HUDEP-2 (cell line): ENCODE measurements at regions not wholly inside any gene's neighbourhood (a gene's known extent, or its start where the extent isn't known, plus 50 kb on each side); places are given as distances from the start of the nearest gene placed in this dataset.
"Not testable (repeated sequence)": the region's sequence is repeated elsewhere in the genome, so short reads cannot be mapped to it uniquely, and the experiment has no call there.

ENCODE experiments used
- DNase-seq, 76 experiments: peaks; one replicate each; lab custom pipeline; 2025; ENCODE audit not compliant: unreplicated experiment in 76 of 76; lab: John Stamatoyannopoulos, UW

DNA sequence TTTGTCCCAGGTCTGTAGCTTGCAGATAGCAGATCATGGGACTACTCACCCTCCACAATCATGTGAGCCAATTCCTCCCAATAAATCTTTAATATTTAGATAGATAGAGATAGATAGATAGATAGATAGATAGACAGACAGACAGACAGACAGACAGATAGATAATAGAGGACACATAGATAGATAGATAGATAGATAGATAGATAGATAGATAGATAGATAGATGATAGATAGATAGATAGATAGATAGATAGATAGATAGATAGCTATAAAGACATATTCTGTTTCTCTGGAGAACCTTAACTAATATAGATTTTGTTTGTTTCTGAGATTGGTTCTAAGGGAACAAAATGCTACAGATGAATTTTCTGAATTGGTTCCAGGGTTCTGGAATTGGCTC, 82.3 kb upstream of the PRDX6 start:
- DNase-seq, result not testable (repeated sequence)

DNA sequence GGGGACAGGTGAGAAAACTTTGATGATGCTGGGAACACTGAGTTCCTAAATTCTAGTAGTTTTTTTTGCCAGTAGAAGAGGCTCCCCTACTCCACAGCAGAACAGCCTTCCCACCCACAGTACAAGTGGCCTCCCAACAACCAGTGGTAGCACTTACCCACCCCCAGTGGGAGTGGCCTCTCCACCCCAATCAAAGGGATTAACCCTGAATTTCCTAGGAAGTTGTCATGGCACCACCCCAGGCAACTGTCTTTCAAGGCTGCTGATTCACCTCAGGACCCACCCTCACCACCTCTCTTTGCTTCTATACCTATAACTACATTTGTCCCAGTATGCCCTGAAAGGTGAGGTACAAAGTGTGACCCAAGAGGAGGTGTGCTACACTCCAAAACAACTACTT, 81.4 kb upstream of the PRDX6 start:
- DNase-seq, result no peak

DNA sequence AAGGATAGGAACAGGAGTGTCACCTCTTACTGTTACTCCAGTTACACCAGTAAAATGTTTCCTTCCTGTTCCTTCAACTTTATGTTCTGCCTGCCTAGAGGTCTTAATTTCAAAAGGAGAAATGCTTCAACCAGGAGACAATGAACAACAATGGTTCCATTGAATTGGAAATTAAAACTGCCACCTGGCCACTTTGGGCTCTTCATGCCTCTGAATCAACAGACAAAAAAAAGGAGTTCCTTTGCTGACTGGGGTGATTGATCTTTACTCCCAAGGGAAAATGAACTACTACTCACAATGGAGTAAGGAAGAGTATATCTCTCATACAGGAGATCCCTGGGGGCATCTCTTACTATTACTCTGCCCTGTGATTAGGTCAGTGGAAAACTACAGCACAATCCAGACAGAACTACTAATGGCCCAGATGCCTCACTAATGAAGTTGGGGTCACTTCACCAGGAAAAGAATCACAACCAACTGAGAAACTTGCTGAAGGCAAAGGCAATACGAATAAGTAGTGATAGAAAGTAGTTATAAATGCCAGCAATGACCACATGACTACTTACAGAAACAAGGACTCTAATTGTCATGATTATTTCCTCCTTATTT, 76.6 kb upstream of the PRDX6 start:
- no peak for DNase-seq

GRCh38 chr1:173403996-173404395, 73.1 kb upstream of the PRDX6 start:
- DNase-seq, result no peak

DNA sequence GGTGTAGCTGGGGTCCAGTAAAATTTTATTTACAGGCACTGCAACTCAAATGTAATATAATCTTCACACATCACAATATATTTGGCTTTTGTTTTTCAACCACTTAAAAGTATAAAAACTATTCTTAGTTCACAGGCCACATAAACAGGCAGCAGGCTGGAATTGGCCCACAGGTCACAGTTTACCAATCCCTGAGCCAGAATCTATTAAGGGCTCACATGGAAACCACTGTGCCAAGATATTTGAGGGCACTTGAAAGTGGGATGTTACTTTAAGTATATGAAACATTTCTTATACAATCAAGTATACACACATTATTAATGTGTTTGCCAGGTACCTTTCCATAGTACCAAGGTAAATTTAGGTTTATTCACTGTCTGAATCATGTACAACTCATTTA, 71.9 kb upstream of the PRDX6 start:
- DNase-seq, result no peak

DNA sequence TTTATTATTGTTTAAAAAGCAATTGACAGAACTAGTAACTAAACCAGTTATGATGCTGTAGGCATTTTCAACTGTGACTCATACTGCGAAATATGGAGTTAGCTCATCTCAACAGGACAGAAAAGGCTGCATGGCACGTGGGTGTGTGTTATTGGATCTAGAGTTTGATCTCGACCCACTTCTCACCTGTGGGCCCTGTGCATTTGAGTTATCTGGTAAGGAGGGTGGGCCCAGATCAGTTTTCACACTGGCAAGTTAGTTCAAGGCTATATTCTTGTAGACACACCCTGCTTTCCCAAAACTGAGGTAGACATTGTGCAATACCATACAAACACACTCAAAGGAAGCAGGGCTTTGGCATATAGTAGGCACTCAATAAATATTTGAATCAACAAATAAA, 71.3 kb upstream of the PRDX6 start:
- no peak for DNase-seq

DNA sequence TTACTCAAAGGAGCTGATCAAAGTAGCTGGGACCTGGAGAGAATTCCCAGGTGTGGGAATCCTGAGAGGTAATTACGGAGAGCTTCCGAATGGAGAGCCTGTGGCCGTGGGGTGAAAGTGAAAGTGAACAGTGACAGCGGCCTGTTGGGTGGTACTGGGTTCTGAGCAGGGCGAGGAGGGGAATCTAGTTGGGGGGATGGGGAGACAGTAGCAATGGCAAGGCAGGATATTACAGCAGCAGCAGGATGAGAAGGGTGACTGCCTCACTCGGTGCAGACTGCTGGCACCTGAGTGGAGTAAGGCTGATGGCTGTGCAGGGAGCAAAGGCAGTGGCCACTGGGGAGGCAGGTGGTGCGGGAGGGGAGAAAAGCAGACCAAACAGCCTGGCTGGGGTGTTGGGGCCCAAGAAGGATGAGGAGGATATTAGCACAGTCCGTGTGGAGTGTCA, 70.3 kb upstream of the PRDX6 start:
- no peak for DNase-seq

- DNase-seq, result no peak
Observed at GRCh38 chr1:173407846-173408245, 69.3 kb upstream of the PRDX6 start.

DNA sequence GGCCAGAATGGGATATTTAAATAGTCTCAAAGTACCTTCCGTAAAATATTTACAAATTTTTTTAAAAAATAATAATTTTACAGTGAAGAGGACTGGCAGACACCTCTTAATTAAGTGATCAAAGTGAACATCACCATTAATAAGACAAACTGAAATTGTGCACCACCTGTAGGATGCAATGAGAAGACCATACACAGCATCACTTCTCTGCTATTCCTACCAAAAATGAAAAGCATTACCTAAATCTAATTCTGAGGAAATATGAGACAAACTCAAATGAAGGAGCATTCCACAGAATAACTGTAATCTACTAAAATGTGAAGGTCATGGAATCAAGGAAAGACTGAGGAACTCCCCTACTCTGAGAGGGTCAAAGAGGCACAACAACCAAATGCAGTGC, 68.2 kb upstream of the PRDX6 start:
- DNase-seq, result no peak

- DNase-seq, result peak in 52 of 76 experiments; percentile 3 to 65 (median 24)
Observed at GRCh38 chr1:173409613-173410012, 67.5 kb upstream of the PRDX6 start.

DNA sequence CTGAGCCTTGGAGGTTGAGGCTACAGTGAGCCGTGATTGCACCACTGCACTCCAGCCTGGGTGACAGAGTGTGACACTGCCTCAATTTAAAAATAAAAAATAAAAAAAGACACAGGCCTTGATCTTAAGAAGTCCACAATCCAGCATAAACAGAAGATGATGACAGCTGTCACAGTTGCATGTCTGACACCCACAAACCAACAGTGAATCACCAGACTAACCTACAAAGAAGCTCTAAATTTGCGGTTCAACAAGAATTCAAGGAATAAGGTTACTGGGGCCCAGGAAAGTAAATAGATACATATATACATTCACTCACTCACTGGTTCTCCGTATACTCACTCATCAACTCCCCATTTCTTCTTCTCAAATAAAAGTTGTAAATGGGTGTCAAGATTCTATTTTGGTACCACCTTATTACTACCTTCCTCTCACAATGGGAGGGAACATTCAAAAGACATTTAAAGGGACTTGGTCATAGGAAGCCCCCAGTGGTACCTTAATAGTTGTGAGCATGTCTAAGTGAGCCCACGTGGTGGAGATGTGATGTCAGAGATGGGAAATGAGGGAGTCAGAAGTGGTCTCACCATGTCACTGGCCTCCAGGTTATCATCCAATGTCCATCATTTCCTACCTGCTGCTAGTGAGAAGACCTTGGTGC, 66.9 kb upstream of the PRDX6 start:
- DNase-seq, result no peak

DNA sequence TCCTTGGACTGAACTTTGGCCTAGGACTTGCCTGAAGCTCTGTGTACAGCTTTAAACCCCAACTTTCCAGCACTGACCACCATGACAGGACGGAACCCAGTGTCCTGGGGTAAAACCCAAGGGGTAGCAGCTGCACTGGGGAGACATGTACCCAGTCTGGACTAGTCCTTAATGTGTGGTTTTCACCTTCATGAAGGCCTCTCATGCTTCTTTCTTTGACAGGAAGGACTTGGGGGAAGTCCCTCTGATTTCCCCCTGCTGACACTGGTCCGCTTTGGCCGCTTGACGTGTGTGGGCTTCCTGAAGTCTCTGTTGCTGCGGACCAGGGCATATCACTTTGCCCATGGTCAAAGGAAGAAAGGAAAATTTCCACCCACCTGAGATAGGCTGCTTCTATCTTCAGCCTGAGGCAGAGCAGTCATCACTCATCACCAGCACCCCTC, 66.3 kb upstream of the PRDX6 start:
- DNase-seq, result no peak

GRCh38 chr1:173411835-173412742, 65.0 kb upstream of the PRDX6 start:
- no peak for DNase-seq

DNA sequence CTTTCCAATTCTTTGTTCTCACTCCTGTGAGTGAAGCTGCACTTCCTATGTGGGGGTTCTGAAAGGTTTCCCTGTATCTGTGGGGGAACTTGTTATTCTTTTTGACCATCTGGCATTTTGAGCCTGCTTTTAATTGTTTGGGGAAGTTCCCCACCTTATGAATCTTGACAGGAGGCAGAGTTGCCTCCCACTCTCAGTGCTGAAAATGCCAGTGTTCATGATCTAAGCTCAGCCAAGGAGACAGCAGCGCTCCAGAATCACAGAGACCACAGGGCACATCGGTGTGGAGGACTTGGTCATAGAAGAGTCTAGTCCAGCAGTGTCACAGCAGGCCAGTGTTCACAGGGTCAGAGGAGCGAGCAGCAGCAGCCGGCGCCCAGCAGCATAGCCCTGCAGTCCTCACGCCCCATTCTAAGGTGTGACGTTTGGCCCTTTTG, 63.8 kb upstream of the PRDX6 start:
- no peak for DNase-seq

GRCh38 chr1:173414136-173414535, 63.0 kb upstream of the PRDX6 start:
- DNase-seq, result peak in 2 of 76 experiments; percentile 4 to 6

DNA sequence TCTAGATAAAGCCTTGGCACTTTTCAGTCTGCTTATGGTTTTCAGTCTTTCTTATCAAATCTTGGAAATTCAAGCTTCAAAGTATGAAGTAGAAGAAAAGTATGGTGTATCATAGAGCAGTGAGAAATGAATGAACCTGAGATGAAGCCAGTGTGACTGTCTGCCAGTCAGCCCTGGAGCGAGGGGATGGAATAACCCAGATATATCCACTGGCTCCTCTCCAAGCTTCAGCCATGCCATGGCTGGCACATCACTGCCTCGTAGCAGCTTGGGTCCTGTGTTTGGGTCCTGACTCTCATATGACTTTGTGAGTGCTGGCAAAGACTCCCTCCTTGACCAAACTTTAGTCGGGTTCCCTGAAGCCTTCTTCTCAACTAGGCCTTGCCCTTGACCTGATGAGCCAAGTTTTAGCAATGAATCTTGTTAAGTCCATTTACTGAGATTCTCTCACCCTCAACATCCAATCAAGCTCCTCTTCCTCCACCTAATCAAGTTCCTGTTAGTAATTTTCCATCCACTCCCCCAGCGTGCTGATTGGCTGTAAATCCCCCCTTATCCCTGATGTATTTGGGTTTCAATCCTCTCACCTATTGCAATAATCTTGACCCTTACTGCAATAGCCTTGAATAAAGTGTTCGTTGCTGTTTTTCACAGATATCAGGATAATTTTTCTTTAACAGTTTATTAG, 62.5 kb upstream of the PRDX6 start:
- no peak for DNase-seq

DNA sequence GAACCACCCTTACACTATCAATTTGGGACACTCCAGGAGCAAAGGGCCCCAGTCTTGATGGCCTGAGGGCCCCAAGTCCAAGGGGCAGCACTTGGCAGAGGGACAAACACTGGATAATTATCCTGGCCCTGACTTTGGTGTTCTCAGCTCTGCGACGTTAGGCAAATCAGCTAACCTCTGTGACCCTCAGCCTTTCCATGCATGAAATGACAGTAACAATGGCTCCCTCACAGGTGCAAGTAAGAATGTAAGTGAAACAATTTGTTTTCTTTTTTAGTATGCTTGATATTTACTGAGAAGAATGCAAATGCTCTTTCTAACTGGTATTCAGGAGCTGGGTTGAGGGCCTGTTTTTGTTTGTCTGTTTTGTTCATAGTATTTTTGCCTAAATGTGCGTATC, 61.6 kb upstream of the PRDX6 start:
- DNase-seq, result no peak

- no peak for DNase-seq
Observed at GRCh38 chr1:173415905-173416450, 61.2 kb upstream of the PRDX6 start.

DNA sequence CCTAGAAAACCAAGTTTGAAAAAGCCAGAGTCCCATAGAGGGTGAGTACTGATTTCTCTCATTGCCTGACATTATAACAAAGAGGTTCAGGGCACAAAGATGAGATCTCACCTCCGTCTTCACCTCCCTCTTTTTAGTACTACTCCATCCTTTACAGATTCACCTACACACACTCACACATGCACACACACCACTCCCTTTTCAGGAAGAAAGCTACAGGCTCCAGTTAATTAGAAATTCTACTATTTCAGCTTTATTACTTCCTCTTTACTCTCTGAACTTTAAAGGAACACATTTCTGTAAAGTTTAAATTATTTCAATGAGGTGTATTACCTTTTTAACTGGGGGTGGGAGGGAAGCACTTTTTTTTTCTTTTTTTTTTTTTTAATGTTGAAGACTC, 59.6 kb upstream of the PRDX6 start:
- no peak for DNase-seq

GRCh38 chr1:173418107-173418985, 58.8 kb upstream of the PRDX6 start:
- no peak for DNase-seq
